BE2C (cell line): ENCODE measurements at regions not wholly inside any gene's neighbourhood (a gene's known extent, or its start where the extent isn't known, plus 50 kb on each side); places are given as distances from the start of the nearest gene placed in this dataset.

Experiments used
- DNase-seq: peaks from one replicate; pipeline ENCODE4 v3.0.0-alpha.2; 2020
- H3K27me3 ChIP-seq: fragments of 250-450 bp; sonication (Bioruptor Pico); 2 replicates; pipeline ENCODE4 v1.5.1; 2020; ENCODE audit warnings: mild to moderate bottlenecking
- H3K36me3 ChIP-seq: fragments of 250-450 bp; sonication (Bioruptor Pico); 2 replicates; pipeline ENCODE4 v1.5.1; 2020; ENCODE audit warnings: mild to moderate bottlenecking
- H3K4me1 ChIP-seq: fragments of 250-450 bp; sonication (Bioruptor Pico); 2 replicates; pipeline ENCODE4 v1.5.1; 2020
- H3K4me3 ChIP-seq: 2 replicates; pipeline ENCODE4 v1.5.1; 2011; ENCODE audit warnings: low read depth, low read length
- H3K9me3 ChIP-seq: fragments of 250-450 bp; sonication (Bioruptor Pico); 2 replicates; pipeline ENCODE4 v1.5.1; 2020
- CTCF ChIP-seq: IDR thresholded peaks from 2 replicates; pipeline ENCODE4 v1.5.1; 2012; ENCODE audit warnings: mild to moderate bottlenecking, low read depth, low read length

GRCh38 chr1:226798427-226799411 lies 59.6 kb upstream of the ITPKB start:
- no peak for DNase-seq
- Histone ChIP-seq H3K4me1 (no peaks in the 10 kb centered on the region), H3K4me3 (no peak overlapping the region), H3K36me3 (no peaks in the 10 kb centered on the region), H3K9me3 (no peaks in the 10 kb centered on the region), H3K27me3 (no peaks in the 10 kb centered on the region)
- TF ChIP-seq CTCF = no peak

DNA sequence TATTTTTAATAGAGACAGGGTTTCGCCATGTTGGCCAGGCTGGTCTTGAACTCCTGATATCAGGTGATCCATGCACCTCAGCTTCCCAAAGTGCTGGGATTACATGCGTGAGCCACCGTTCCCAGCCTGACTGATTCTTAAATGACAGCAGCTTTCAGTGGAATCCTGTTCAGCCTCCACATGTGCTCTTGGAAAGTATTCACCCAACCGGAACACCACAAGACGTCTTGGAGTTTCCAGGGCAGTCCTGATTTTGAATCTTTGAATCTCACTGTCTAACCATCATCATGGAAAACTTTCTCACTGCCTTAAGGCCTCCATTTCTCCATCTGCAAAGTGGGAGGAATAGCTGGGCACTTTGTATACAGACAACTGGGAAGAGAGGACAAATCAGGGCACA lies 58.1 kb upstream of the ITPKB start:
- TF ChIP-seq CTCF = no peak
- no peak for DNase-seq
- no peaks in the 10 kb centered on the region for H3K9me3 ChIP-seq
- H3K36me3 ChIP-seq = no peaks in the 10 kb centered on the region
- H3K4me1 ChIP-seq = no peaks in the 10 kb centered on the region
- H3K4me3 ChIP-seq = no peak overlapping the region
- no peaks in the 10 kb centered on the region; the same call in 1 of the 2 replicates for H3K27me3 ChIP-seq

GRCh38 chr1:226793620-226794276 lies 54.7 kb upstream of the ITPKB start:
- H3K27me3 ChIP-seq = peaks cover 5% of the 10 kb centered on the region
- no peaks in the 10 kb centered on the region for H3K4me1 ChIP-seq
- no peak for TF ChIP-seq CTCF
- H3K36me3 ChIP-seq = no peaks in the 10 kb centered on the region
- no peak overlapping the region for H3K4me3 ChIP-seq
- no peak for DNase-seq
- no peaks in the 10 kb centered on the region for H3K9me3 ChIP-seq

- no peak overlapping the region for H3K4me3 ChIP-seq
- TF ChIP-seq CTCF = no peak
- H3K9me3 ChIP-seq = no peaks in the 10 kb centered on the region
Measured at GRCh38 chr1:226792368-226792767, 53.3 kb upstream of the ITPKB start.

DNA sequence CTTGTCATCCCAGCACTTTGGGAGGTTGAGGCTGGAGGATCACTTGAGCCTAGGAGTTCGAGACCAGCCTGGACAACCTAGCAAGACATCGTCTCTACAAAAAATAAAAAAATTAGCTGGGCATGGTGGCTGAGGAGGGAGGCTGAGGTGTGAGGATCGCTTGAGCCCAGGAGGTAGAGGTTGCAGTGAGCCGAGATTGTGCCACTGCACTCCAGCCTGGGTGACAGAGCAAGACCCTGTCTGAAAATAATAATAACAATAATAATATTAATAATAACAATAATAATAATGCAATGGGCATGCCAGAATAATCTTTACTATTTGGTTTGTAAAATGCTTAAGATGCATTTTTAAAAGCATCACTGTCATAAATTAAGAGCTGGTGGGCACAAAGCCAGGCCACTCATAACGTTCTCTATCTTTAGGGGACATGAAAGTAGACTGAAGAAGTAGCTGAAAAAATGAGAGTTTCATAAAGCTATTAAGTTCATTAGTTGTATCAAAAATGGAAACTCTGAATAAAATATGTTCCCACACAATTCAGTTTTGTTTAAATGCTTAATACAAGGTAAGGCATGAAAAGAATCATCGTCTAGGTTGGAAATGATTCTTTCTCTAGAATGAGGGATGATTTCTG lies 51.6 kb upstream of the ITPKB start:
- H3K4me1 ChIP-seq = no peaks in the 10 kb centered on the region
- H3K36me3 ChIP-seq = no peaks in the 10 kb centered on the region
- TF ChIP-seq CTCF = no peak
- no peak for DNase-seq
- H3K4me3 ChIP-seq = no peak overlapping the region
- peaks cover 8% of the 10 kb centered on the region for H3K27me3 ChIP-seq
- H3K9me3 ChIP-seq = no peaks in the 10 kb centered on the region

More at GRCh38 chr1:226792368-226792767, 53.3 kb upstream of the ITPKB start:
- DNase-seq = no peak
- Histone ChIP-seq H3K4me1 (no peaks in the 10 kb centered on the region), H3K27me3 (peaks cover 5% of the 10 kb centered on the region), H3K36me3 (no peaks in the 10 kb centered on the region)
